OCI-LY7 (cell line): ENCODE measurements at regions not wholly inside any gene's neighbourhood (a gene's known extent, or its start where the extent isn't known, plus 50 kb on each side); places are given as distances from the start of the nearest gene placed in this dataset.

Experiments used
- BruUV-seq: library from RNA; stranded (reverse); fragments of 400-500 nt; replicated peaks from 2 replicates; lab custom pipeline; 2021; lab: Mats Ljungman, UMichigan
- CTCF ChIA-PET: fragments of 300-600 bp; sonication (Branson Sonifier 250); formaldehyde crosslinking; loops from one replicate; lab custom pipeline; 2022; ENCODE audit warnings: antibody characterized with exemption; ENCODE audit not compliant: unreplicated experiment; lab: Charles Lee
- POLR2A ChIA-PET: fragments of 300-600 bp; sonication (Branson Sonifier 250); formaldehyde crosslinking; loops from one replicate; lab custom pipeline; 2022; ENCODE audit warnings: antibody characterized with exemption; lab: Charles Lee
- DNase-seq: peaks from one replicate; pipeline ENCODE4 v3.0.0-alpha.2; 2015; ENCODE audit warnings: low spot score
- H2AFZ ChIP-seq: fragments of 200-600 bp; sonication (generic), shearing (Covaris generic); 2 replicates; pipeline ENCODE4 v1.6.1; 2014; ENCODE audit warnings: mild to moderate bottlenecking, antibody characterized with exemption, low read length, moderate library complexity
- H3K27ac ChIP-seq: fragments of 200-600 bp; sonication (generic); 2 replicates; pipeline ENCODE4 v1.5.1; 2014; ENCODE audit warnings: mixed run types, low read depth, mild to moderate bottlenecking, moderate library complexity, low read length, inconsistent platforms; ENCODE audit not compliant: poor library complexity, severe bottlenecking
- H3K36me3 ChIP-seq: fragments of 200-600 bp; sonication (generic); 2 replicates; pipeline ENCODE4 v1.6.1; 2014; ENCODE audit warnings: mild to moderate bottlenecking, antibody characterized with exemption, low read length, moderate library complexity, mixed read lengths; ENCODE audit not compliant: insufficient read depth
- H3K4me1 ChIP-seq: fragments of 200-600 bp; sonication (generic); 2 replicates; pipeline ENCODE4 v1.5.1; 2014; ENCODE audit warnings: mild to moderate bottlenecking, low read length; ENCODE audit not compliant: insufficient read depth, poor library complexity, severe bottlenecking
- H3K4me2 ChIP-seq: fragments of 200-600 bp; sonication (generic); 2 replicates; pipeline ENCODE4 v1.6.1; 2014; ENCODE audit warnings: mild to moderate bottlenecking, low read length
- H3K4me3 ChIP-seq: fragments of 200-600 bp; sonication (generic); 2 replicates; pipeline ENCODE4 v1.5.1; 2014; ENCODE audit warnings: mild to moderate bottlenecking, low read depth, low read length; ENCODE audit not compliant: poor library complexity, severe bottlenecking
- H3K79me2 ChIP-seq: fragments of 200-600 bp; sonication (generic); 2 replicates; pipeline ENCODE4 v1.6.1; 2016; ENCODE audit warnings: low read depth, mild to moderate bottlenecking, low read length, moderate library complexity, mixed read lengths; ENCODE audit not compliant: insufficient read depth
- H3K9me2 ChIP-seq: fragments of 200-600 bp; sonication (generic); 2 replicates; pipeline ENCODE4 v1.6.1; 2016; ENCODE audit warnings: mild to moderate bottlenecking, low read length, mixed read lengths; ENCODE audit not compliant: insufficient read depth
- H3K9me3 ChIP-seq: fragments of 200-600 bp; sonication (generic); 2 replicates; pipeline ENCODE4 v1.6.1; 2014; ENCODE audit warnings: mild to moderate bottlenecking, mixed run types, low read length, mixed read lengths
- H4K20me1 ChIP-seq: fragments of 200-600 bp; sonication (generic); 2 replicates; pipeline ENCODE4 v1.6.1; 2014; ENCODE audit warnings: mild to moderate bottlenecking, antibody characterized with exemption, low read length, moderate library complexity, mixed read lengths; ENCODE audit not compliant: insufficient read depth
- EZH2phosphoT487 ChIP-seq: fragments of 200-600 bp; sonication (generic); IDR thresholded peaks from 2 replicates; pipeline ENCODE4 v1.6.1; 2018; ENCODE audit warnings: low read depth, borderline replicate concordance, mild to moderate bottlenecking, mixed run types, antibody characterized with exemption, low read length, moderate library complexity, mixed read lengths
- intact Hi-C: fragments of 100-400 bp; cut with micrococcal nuclease; formaldehyde crosslinking; loops from one replicate; pipeline ENCODE4 v1.10.0; 2022; ENCODE audit not compliant: unreplicated experiment
- TF ChIP-seq, protein P1 (sequence below): fragments of 200-600 bp; sonication (generic); conservative IDR thresholded peaks from 2 replicates; pipeline ENCODE4 v1.5.1; 2014; ENCODE audit warnings: mild to moderate bottlenecking, antibody characterized with exemption, low read length, moderate library complexity, mixed read lengths

DNA sequence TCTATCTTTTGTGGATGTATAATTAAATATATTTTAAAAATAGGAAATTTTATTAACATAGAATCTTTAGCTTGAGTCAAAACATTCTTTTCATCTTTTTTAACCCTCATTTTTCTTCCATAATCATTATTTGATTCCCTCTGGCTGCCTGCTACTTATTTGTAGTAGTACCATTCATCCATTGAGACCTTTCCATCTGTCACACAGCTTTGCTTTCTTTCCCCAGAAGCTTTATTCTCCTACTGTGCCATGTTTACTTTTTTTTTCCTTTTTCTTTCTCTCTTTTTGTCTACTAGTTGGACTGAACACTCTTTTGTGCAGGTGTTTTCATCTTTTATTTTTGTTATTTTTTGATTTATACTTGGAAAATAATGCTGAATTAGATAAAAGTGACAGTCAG lies 522.6 kb upstream of the MMS22L start:
- ChIA-PET CTCF (no interaction called here), POLR2A (no interaction called here)
- intact Hi-C loops, result no loop called here
- Histone ChIP-seq H3K4me3 (no peak overlapping the region), H3K9me2 (no peaks in the 10 kb centered on the region), H2AFZ (no peak overlapping the region), H3K79me2 (no peaks in the 10 kb centered on the region), H3K36me3 (no peaks in the 10 kb centered on the region), H4K20me1 (no peaks in the 10 kb centered on the region), H3K9me3 (no peaks in the 10 kb centered on the region), H3K4me1 (no peaks in the 10 kb centered on the region), H3K27ac (no peak overlapping the region), H3K4me2 (no peak overlapping the region)
- no TSS peak for BruUV-seq
- DNase-seq, result no peak
- TF ChIP-seq, protein P1, sequence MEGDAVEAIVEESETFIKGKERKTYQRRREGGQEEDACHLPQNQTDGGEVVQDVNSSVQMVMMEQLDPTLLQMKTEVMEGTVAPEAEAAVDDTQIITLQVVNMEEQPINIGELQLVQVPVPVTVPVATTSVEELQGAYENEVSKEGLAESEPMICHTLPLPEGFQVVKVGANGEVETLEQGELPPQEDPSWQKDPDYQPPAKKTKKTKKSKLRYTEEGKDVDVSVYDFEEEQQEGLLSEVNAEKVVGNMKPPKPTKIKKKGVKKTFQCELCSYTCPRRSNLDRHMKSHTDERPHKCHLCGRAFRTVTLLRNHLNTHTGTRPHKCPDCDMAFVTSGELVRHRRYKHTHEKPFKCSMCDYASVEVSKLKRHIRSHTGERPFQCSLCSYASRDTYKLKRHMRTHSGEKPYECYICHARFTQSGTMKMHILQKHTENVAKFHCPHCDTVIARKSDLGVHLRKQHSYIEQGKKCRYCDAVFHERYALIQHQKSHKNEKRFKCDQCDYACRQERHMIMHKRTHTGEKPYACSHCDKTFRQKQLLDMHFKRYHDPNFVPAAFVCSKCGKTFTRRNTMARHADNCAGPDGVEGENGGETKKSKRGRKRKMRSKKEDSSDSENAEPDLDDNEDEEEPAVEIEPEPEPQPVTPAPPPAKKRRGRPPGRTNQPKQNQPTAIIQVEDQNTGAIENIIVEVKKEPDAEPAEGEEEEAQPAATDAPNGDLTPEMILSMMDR, result no peak
- no peak for TF ChIP-seq EZH2phosphoT487

DNA sequence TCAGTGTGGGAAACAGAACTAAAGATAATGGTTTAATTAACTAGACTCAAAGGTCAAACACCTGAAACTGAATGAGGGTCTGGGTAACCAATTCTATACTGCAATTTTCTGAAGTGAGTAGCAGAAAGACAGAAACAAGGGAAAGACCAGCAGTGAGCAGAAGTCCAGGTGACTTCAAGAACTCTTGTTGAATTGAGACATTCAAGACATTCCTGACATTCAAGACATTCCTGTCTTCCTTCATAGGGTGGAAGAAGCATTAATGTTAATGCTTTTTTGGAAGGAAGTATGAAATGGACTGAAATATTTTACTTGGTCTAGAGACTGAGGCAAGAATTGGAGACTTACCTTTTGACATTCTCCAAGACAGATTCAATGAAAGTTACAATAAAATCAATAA lies 529.9 kb upstream of the MMS22L start:
- no peak for DNase-seq
- intact Hi-C loops, result no loop called here
- Histone ChIP-seq H4K20me1 (no peaks in the 10 kb centered on the region), H3K27ac (no peak overlapping the region), H3K79me2 (no peaks in the 10 kb centered on the region), H2AFZ (no peak overlapping the region), H3K36me3 (no peaks in the 10 kb centered on the region), H3K4me1 (no peaks in the 10 kb centered on the region), H3K9me2 (no peaks in the 10 kb centered on the region), H3K4me3 (no peak overlapping the region), H3K4me2 (no peak overlapping the region), H3K9me3 (no peaks in the 10 kb centered on the region)
- CTCF ChIA-PET, result no interaction called here
- POLR2A ChIA-PET, result interaction anchor here (0.6 kb wide), 1 partner anchor 8 kb away, joined by 3 read pairs; no protein-coding TSS in a partner anchor
- BruUV-seq, result no TSS peak
- no peak for TF ChIP-seq EZH2phosphoT487
- TF ChIP-seq, protein P1, result no peak

DNA sequence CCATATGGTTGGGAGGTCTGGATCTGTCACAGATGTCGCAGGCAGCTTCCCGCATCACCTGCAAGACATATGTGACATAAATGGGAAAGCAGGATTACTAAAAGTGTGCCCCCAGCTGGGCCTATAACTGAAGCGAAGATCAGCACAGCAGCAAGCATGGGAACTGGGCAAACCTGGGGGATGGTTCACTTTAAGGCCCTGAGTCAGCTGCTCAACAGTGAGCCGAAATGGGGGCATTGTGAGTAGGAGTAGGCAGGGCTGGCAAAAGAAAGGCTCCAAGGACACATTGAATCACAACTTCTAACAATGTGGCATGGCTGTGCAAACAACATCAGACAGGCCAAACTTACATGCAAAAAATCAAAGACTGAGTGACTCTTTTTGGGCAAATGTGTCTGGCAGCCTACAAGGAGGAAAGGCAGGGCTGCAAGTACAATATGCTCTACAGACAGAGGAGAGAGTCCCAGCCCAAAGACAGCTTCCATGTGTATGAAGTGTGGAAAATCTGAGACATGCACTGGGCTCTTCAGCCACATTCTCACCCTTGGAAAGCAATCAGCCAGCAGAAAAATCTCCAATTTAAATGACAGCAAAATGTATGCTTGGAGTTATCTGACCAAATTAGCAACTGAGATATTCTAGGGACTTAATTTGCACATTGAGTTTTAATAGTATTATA lies 531.0 kb upstream of the MMS22L start:
- Histone ChIP-seq H3K36me3 (no peaks in the 10 kb centered on the region), H3K27ac (no peak overlapping the region), H4K20me1 (no peaks in the 10 kb centered on the region), H2AFZ (no peak overlapping the region), H3K4me1 (no peaks in the 10 kb centered on the region), H3K4me2 (no peak overlapping the region), H3K4me3 (no peak overlapping the region), H3K9me2 (no peaks in the 10 kb centered on the region), H3K9me3 (no peaks in the 10 kb centered on the region), H3K79me2 (no peaks in the 10 kb centered on the region)
- POLR2A ChIA-PET, result no interaction called here
- CTCF ChIA-PET, result no interaction called here
- DNase-seq, result no peak
- intact Hi-C loops, result no loop called here
- no TSS peak for BruUV-seq
- TF ChIP-seq EZH2phosphoT487, result no peak
- TF ChIP-seq, protein P1, result no peak
